ENCODE measurements at regions not wholly inside any gene's neighbourhood (a gene's known extent, or its start where the extent isn't known, plus 50 kb on each side); places are given as distances from the start of the nearest gene placed in this dataset.

GRCh38 chr21:34205811-34206571, 132.6 kb downstream of the MRPS6 start (continued):
- TF ChIP-seq ZNF462 (CRISPR knock-in tag; IDR thresholded peaks at IDR 0.05) (no peak), CTCF (conservative IDR thresholded peaks at IDR 0.05; ENCODE audit: low read depth in 2 of 2) (no peak), EZH2 (IDR thresholded peaks at IDR 0.05; ENCODE audit: low read depth, unreplicated experiment) (no peak), ZNF331 (CRISPR knock-in tag; IDR thresholded peaks at IDR 0.05; ENCODE audit: low read depth) (no peak), POLR2AphosphoS5 (IDR thresholded peaks at IDR 0.05; ENCODE audit: low read depth) (no peak), ETS1 (IDR thresholded peaks at IDR 0.05) (no peak), NANOG (IDR thresholded peaks at IDR 0.05; ENCODE audit: borderline replicate concordance) (no peak), REST (IDR thresholded peaks at IDR 0.05; ENCODE audit: unreplicated experiment) (no peak)

Data from GM23338 (cell line).